GM12891 (cell line): ENCODE measurements at regions not wholly inside any gene's neighbourhood (a gene's known extent, or its start where the extent isn't known, plus 50 kb on each side); places are given as distances from the start of the nearest gene placed in this dataset.

Experiments used
- PAX5 ChIP-seq: IDR thresholded peaks from 2 replicates; pipeline ENCODE4 v1.6.1; 2011; ENCODE audit warnings: low read length, moderate library complexity, mild to moderate bottlenecking; ENCODE audit not compliant: insufficient read depth, severe bottlenecking
- POLR2A ChIP-seq: IDR thresholded peaks from 2 replicates; pipeline ENCODE4 v1.6.1; 2011; ENCODE audit warnings: low read depth, low read length, control low read depth
- POLR2AphosphoS5 ChIP-seq: IDR thresholded peaks from 2 replicates; pipeline ENCODE4 v1.6.1; 2011; ENCODE audit warnings: low read depth, low read length, control low read depth
- POU2F2 ChIP-seq: IDR thresholded peaks from 2 replicates; pipeline ENCODE4 v1.6.1; 2011; ENCODE audit warnings: low read depth, mild to moderate bottlenecking, control low read depth, low read length, moderate library complexity
- SPI1 ChIP-seq: IDR thresholded peaks from 2 replicates; pipeline ENCODE4 v1.6.1; 2011; ENCODE audit warnings: low read depth, low read length, control low read depth
- TAF1 ChIP-seq: IDR thresholded peaks from 2 replicates; pipeline ENCODE4 v1.6.1; 2011; ENCODE audit warnings: low read depth, low read length, control low read depth

DNA sequence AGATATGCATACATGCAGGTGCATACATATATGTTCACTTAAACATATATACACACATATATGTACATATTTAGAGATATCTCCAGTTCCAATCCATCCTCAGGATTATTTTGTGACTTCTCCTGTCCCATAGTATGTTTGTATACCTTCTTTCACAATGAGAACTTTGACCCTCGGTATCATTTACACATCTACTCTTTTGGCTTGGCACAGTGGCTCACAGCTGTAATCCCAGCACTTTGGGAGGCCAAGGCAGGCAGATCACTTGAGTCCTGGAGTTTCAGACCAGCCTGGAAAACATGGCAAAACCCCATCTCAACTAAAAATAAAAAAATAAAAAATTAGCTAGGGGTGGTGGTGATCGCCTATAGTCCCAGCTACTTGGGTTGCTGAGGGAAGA, 148.1 kb upstream of the CCL2 start:
- TF ChIP-seq POLR2A (no peak), TAF1 (no peak), POLR2AphosphoS5 (no peak), SPI1 (no peak), POU2F2 (no peak), PAX5 (no peak)
